HFFc6 (cell line): ENCODE measurements at regions not wholly inside any gene's neighbourhood (a gene's known extent, or its start where the extent isn't known, plus 50 kb on each side); places are given as distances from the start of the nearest gene placed in this dataset.
"Not testable (repeated sequence)": the region's sequence is repeated elsewhere in the genome, so short reads cannot be mapped to it uniquely, and the experiment has no call there.

Source experiments
- DNase-seq: peaks from one replicate; pipeline ENCODE4 v3.0.0-alpha.2; 2018
- H3K27ac Mint-ChIP-seq: 2 replicates; pipeline ENCODE4 v1.8.0; 2020; ENCODE audit warnings: mild to moderate bottlenecking, mixed read lengths
- H3K27me3 Mint-ChIP-seq: 2 replicates; pipeline ENCODE4 v1.8.0; 2021; ENCODE audit warnings: mild to moderate bottlenecking, moderate library complexity, mixed read lengths; ENCODE audit not compliant: insufficient read depth
- H3K36me3 Mint-ChIP-seq: 2 replicates; pipeline ENCODE4 v1.8.0; 2021; ENCODE audit warnings: low read depth, mixed read lengths
- H3K4me1 Mint-ChIP-seq: 2 replicates; pipeline ENCODE4 v1.8.0; 2020; ENCODE audit warnings: low read depth, mixed read lengths
- H3K4me3 Mint-ChIP-seq: 2 replicates; pipeline ENCODE4 v1.8.0; 2020; ENCODE audit warnings: mild to moderate bottlenecking, moderate library complexity, mixed read lengths
- H3K9me3 Mint-ChIP-seq: 2 replicates; pipeline ENCODE4 v1.8.0; 2020; ENCODE audit warnings: mild to moderate bottlenecking, mixed read lengths
- CTCF ChIP-seq: fragments of 200-600 bp; sonication (generic); IDR thresholded peaks from 2 replicates; pipeline ENCODE4 v1.5.0; 2021; ENCODE audit warnings: antibody characterized with exemption, mild to moderate bottlenecking

- DNase-seq: no peak
- no peaks in the 10 kb centered on the region; the same call in none of the 2 replicates for H3K36me3 Mint-ChIP-seq
- no peak overlapping the region for H3K27ac Mint-ChIP-seq
- peaks cover 7% of the 10 kb centered on the region for H3K9me3 Mint-ChIP-seq
- no peak overlapping the region for H3K4me3 Mint-ChIP-seq
- no peaks in the 10 kb centered on the region; the same call in none of the 2 replicates for H3K27me3 Mint-ChIP-seq
- H3K4me1 Mint-ChIP-seq: no peaks in the 10 kb centered on the region
- TF ChIP-seq CTCF: no peak
Observed at GRCh38 chr9:85487872-85488271, 253.9 kb downstream of the AGTPBP1 start.

- Mint-ChIP-seq H3K4me1 (no peaks in the 10 kb centered on the region), H3K9me3 (peaks cover 24% of the 10 kb centered on the region), H3K36me3 (no peaks in the 10 kb centered on the region), H3K4me3 (no peak overlapping the region), H3K27ac (no peak overlapping the region), H3K27me3 (no peaks in the 10 kb centered on the region; the same call in 1 of the 2 replicates)
- DNase-seq: no peak
- no peak for TF ChIP-seq CTCF
Observed at GRCh38 chr9:85484235-85484634, 257.5 kb downstream of the AGTPBP1 start.

DNA sequence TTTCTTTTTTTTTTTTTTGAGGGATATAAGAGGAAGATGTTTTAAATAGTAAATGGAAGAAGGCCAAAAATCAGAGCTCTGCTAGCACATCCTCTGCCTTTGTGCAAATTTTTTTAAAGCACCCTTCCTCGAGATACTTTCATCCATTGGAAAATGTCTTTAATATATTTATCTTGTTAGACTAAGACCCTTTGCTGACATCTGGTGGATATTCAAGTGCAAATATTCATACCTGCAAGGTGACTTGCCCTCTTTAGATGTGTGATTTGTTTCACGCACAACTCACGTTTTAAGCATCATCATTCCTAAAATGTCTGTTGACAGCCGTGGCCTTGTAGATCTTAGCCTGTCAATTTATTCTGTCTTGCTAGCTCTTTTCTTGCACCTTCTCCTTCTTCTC lies 258.5 kb downstream of the AGTPBP1 start:
- DNase-seq: no peak
- no peaks in the 10 kb centered on the region for H3K4me1 Mint-ChIP-seq
- no peaks in the 10 kb centered on the region; the same call in 1 of the 2 replicates for H3K27me3 Mint-ChIP-seq
- no peak for TF ChIP-seq CTCF
- H3K36me3 Mint-ChIP-seq: no peaks in the 10 kb centered on the region
- no peak overlapping the region for H3K27ac Mint-ChIP-seq
- peaks cover 24% of the 10 kb centered on the region for H3K9me3 Mint-ChIP-seq
- no peak overlapping the region for H3K4me3 Mint-ChIP-seq

DNA sequence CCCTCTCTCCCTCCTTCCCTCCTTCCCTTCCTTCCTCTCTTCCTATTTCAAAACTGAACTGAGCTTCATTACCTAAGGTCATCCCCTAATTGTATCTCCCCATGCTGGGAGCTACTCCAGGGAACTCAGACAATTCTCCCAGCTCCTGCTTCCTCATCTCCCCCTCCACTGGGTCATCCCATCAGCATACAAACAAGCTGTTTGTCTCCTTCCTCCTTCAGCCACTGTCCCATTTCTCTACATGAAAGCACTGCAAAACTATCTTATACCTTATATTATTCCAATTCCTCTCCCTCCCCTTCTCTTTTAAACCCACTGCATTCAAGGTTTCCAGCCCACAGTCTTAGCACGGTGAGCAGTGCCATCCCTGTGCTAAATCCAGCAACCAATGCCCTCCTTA lies 262.4 kb downstream of the AGTPBP1 start:
- Mint-ChIP-seq H3K9me3 (peaks cover 28% of the 10 kb centered on the region), H3K27ac (no peak overlapping the region), H3K4me1 (no peaks in the 10 kb centered on the region), H3K27me3 (no peaks in the 10 kb centered on the region; the same call in 1 of the 2 replicates), H3K4me3 (no peak overlapping the region), H3K36me3 (no peaks in the 10 kb centered on the region; the same call in 1 of the 2 replicates)
- DNase-seq: no peak
- no peak for TF ChIP-seq CTCF

DNA sequence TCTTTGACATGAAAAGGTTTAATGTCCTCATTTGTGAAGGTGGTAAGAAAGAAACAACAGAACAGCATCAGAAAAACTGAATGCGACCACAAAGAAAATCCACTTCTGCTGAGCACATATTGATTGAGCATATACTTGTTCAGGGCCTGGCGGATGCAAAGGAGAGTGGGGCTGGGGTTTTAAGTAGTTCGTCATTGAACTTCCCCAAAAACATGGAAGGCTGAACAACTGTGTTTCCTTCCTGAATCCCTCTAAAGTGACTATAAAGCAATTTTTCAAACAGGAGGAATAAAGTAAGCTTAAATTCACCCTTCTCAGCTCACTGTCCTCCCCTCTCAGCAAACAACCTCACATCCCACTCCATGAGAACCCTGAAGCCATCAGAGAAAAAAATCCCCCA lies 262.9 kb downstream of the AGTPBP1 start:
- no peak for DNase-seq
- no peak overlapping the region for H3K4me3 Mint-ChIP-seq

DNA sequence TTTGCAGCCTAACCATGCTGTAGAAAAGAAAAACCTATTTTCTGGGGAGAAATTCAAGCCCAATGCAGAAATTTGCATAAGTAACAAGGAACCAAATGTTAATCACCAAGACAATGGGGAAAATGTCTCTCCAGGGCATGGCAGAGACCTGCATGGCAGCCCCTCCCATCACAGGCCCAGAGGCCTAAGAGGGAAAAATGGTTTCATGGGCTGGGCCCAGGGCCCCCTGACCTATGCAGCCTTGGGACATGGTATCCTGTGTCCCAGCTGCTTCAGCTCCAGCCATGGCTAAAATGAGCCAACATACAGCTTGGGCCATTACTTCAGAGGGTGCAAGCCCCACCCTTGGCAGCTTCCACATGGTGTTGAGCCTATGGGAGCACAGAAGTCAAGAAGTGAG lies 266.9 kb downstream of the AGTPBP1 start:
- H3K4me3 Mint-ChIP-seq, H3K27ac Mint-ChIP-seq, H3K4me1 Mint-ChIP-seq, DNase-seq, H3K27me3 Mint-ChIP-seq, H3K36me3 Mint-ChIP-seq: not testable (repeated sequence)
- peaks cover 16% of the 10 kb centered on the region for H3K9me3 Mint-ChIP-seq

More for the DNA sequence above, 262.9 kb downstream of the AGTPBP1 start:
- Mint-ChIP-seq H3K4me1 (no peaks in the 10 kb centered on the region), H3K27me3 (no peaks in the 10 kb centered on the region; the same call in 1 of the 2 replicates), H3K9me3 (peaks cover 29% of the 10 kb centered on the region), H3K36me3 (no peaks in the 10 kb centered on the region; the same call in 1 of the 2 replicates), H3K27ac (no peak overlapping the region)
- TF ChIP-seq CTCF: no peak
